Mesodermal cell (in vitro differentiated cells): ENCODE measurements at regions not wholly inside any gene's neighbourhood (a gene's known extent, or its start where the extent isn't known, plus 50 kb on each side); places are given as distances from the start of the nearest gene placed in this dataset.
"Not testable (repeated sequence)": the region's sequence is repeated elsewhere in the genome, so short reads cannot be mapped to it uniquely, and the experiment has no call there.

Source experiments
- H3K27ac ChIP-seq: 2 replicates; pipeline ENCODE4 v1.7.0; 2013; ENCODE audit warnings: mild to moderate bottlenecking, low read depth, low read length, moderate library complexity; ENCODE audit not compliant: severe bottlenecking
- H3K36me3 ChIP-seq: 2 replicates; pipeline ENCODE4 v1.7.1; 2013; ENCODE audit warnings: mild to moderate bottlenecking, low read length, moderate library complexity; ENCODE audit not compliant: control insufficient read depth, insufficient read depth
- H3K4me1 ChIP-seq: one replicate; pipeline ENCODE4 v1.7.1; 2013; ENCODE audit warnings: mild to moderate bottlenecking, low read length; ENCODE audit not compliant: insufficient read depth, control insufficient read depth, poor library complexity, severe bottlenecking
- H3K4me3 ChIP-seq: 2 replicates; pipeline ENCODE4 v1.7.0; 2013; ENCODE audit warnings: low read length, control low read depth, mild to moderate bottlenecking; ENCODE audit not compliant: insufficient read depth, poor library complexity, severe bottlenecking; ENCODE audit errors: extremely low read depth
- H3K9me3 ChIP-seq: 2 replicates; pipeline ENCODE4 v1.7.1; 2013; ENCODE audit warnings: mild to moderate bottlenecking, low read length, moderate library complexity; ENCODE audit not compliant: control insufficient read depth
- WGBS, 2 experiments: methylation state at CpG; one replicate each; pipeline ENCODE4 v1.1.5; 2013; ENCODE audit warnings: missing lambda C conversion rate in 2 of 2; ENCODE audit not compliant: insufficient coverage in 2 of 2; 5-methylcytosine and 5-hydroxymethylcytosine counted together

GRCh38 chrX:102784550-102784949 is 64.0 kb downstream of the GPRASP3 start:
- H3K27ac ChIP-seq = no peak overlapping the region
- no peak overlapping the region for H3K4me3 ChIP-seq
- H3K4me1 ChIP-seq = no peaks in the 10 kb centered on the region
- no peaks in the 10 kb centered on the region for H3K36me3 ChIP-seq
- no peaks in the 10 kb centered on the region for H3K9me3 ChIP-seq
- 80 to 93% methylated on average over 2 to 3 of the region's 4 CpGs for WGBS, 2 experiments

GRCh38 chrX:102787283-102787682 is 66.7 kb downstream of the GPRASP3 start:
- Histone ChIP-seq H3K36me3 (no peaks in the 10 kb centered on the region), H3K27ac (no peak overlapping the region), H3K4me3 (no peak overlapping the region), H3K9me3 (no peaks in the 10 kb centered on the region), H3K4me1 (no peaks in the 10 kb centered on the region)
- WGBS, 2 experiments = no CpG with 5 or more reads among the region's 1 CpG

GRCh38 chrX:102808336-102808735 is 87.8 kb downstream of the GPRASP3 start:
- Histone ChIP-seq H3K4me3 (no peak overlapping the region), H3K36me3 (no peaks in the 10 kb centered on the region), H3K27ac (no peak overlapping the region), H3K9me3 (no peaks in the 10 kb centered on the region), H3K4me1 (no peaks in the 10 kb centered on the region)
- no CpG with 5 or more reads among the region's 1 CpG for WGBS, 2 experiments

- H3K9me3 ChIP-seq, H3K4me3 ChIP-seq, H3K36me3 ChIP-seq, H3K27ac ChIP-seq, H3K4me1 ChIP-seq: not testable (repeated sequence)
- 100% methylated on average over 1 of the region's 2 CpGs for WGBS, 2 experiments
These were observed 97.7 kb downstream of the GPRASP3 start for GRCh38 chrX:102818269-102818668.

GRCh38 chrX:102832661-102833060 is 104.4 kb upstream of the RAB40AL start:
- H3K9me3 ChIP-seq = no peaks in the 10 kb centered on the region
- H3K4me1 ChIP-seq = peaks cover 7% of the 10 kb centered on the region
- no peak overlapping the region for H3K4me3 ChIP-seq
- peaks cover 3% of the 10 kb centered on the region for H3K36me3 ChIP-seq
- peak overlapping the region; percentile 81 for H3K27ac ChIP-seq
- 69% methylated on average over 2 of the region's 5 CpGs; no CpG with 5 or more reads in 1 of the 2 experiments for WGBS, 2 experiments

- WGBS, 2 experiments = no CpG with 5 or more reads among the region's 3 CpGs
These were observed 103.9 kb upstream of the RAB40AL start for GRCh38 chrX:102833136-102833535.

GRCh38 chrX:102835504-102836146 is 101.4 kb upstream of the RAB40AL start:
- Histone ChIP-seq H3K9me3 (no peaks in the 10 kb centered on the region), H3K4me1 (peaks cover 7% of the 10 kb centered on the region), H3K4me3 (no peak overlapping the region), H3K36me3 (peaks cover 3% of the 10 kb centered on the region), H3K27ac (no peak overlapping the region)
- WGBS, 2 experiments = 60 to 80% methylated on average over 1 of the region's 5 CpGs

More at GRCh38 chrX:102833136-102833535, 103.9 kb upstream of the RAB40AL start:
- Histone ChIP-seq H3K9me3 (no peaks in the 10 kb centered on the region), H3K27ac (peak overlapping the region; percentile 81), H3K4me1 (peaks cover 7% of the 10 kb centered on the region), H3K4me3 (no peak overlapping the region), H3K36me3 (peaks cover 3% of the 10 kb centered on the region)

- Histone ChIP-seq H3K4me3 (no peak overlapping the region), H3K36me3 (peaks cover 3% of the 10 kb centered on the region), H3K27ac (no peak overlapping the region), H3K4me1 (peaks cover 11% of the 10 kb centered on the region), H3K9me3 (no peaks in the 10 kb centered on the region)
- no CpG with 5 or more reads among the region's 1 CpG for WGBS, 2 experiments
These were observed 99.2 kb upstream of the RAB40AL start for GRCh38 chrX:102837847-102838246.

GRCh38 chrX:102840871-102841705 is 96.0 kb upstream of the RAB40AL start:
- H3K4me3 ChIP-seq = no peak overlapping the region
- 100% methylated on average over 1 of the region's 6 CpGs; no CpG with 5 or more reads in 1 of the 2 experiments for WGBS, 2 experiments
- H3K27ac ChIP-seq = no peak overlapping the region
- H3K4me1 ChIP-seq = peaks cover 6% of the 10 kb centered on the region
- H3K9me3 ChIP-seq = no peaks in the 10 kb centered on the region
- H3K36me3 ChIP-seq = peaks cover 8% of the 10 kb centered on the region

GRCh38 chrX:102841706-102842003 is 95.4 kb upstream of the RAB40AL start:
- H3K9me3 ChIP-seq = no peaks in the 10 kb centered on the region
- H3K36me3 ChIP-seq = peaks cover 8% of the 10 kb centered on the region
- WGBS, 2 experiments = 63 to 80% methylated on average over 1 to 2 of the region's 2 CpGs
- H3K4me3 ChIP-seq = no peak overlapping the region
- no peak overlapping the region for H3K27ac ChIP-seq
- H3K4me1 ChIP-seq = peaks cover 6% of the 10 kb centered on the region

GRCh38 chrX:102845020-102845419 is 92.1 kb upstream of the RAB40AL start:
- Histone ChIP-seq H3K36me3 (peaks cover 13% of the 10 kb centered on the region), H3K9me3 (no peaks in the 10 kb centered on the region), H3K4me3 (no peak overlapping the region), H3K4me1 (peaks cover 6% of the 10 kb centered on the region), H3K27ac (no peak overlapping the region)
